ENCODE measurements at regions not wholly inside any gene's neighbourhood (a gene's known extent, or its start where the extent isn't known, plus 50 kb on each side); places are given as distances from the start of the nearest gene placed in this dataset.

- no peak for TF ChIP-seq EP300 (IDR thresholded peaks at IDR 0.05; ENCODE audit: borderline replicate concordance)
- TF ChIP-seq USF1 (IDR thresholded peaks at IDR 0.05), result no peak
- TF ChIP-seq EGR1 (IDR thresholded peaks at IDR 0.05), result no peak
- TF ChIP-seq RAD21 (IDR thresholded peaks at IDR 0.05; ENCODE audit: low read depth), result no peak
- no peak for TF ChIP-seq REST (IDR thresholded peaks at IDR 0.05; ENCODE audit: low read depth)
- no peak for TF ChIP-seq YY1 (IDR thresholded peaks at IDR 0.05; ENCODE audit: low read depth)
- TF ChIP-seq CEBPB (IDR thresholded peaks at IDR 0.05), result no peak
- no peak for TF ChIP-seq CREB1 (IDR thresholded peaks at IDR 0.05; ENCODE audit: low read depth)
- no peak for TF ChIP-seq TCF12 (IDR thresholded peaks at IDR 0.05; ENCODE audit: low read depth)
Observed at GRCh38 chr3:14592390-14592789, 52.2 kb upstream of the GRIP2 start.

Data from Ishikawa (cell line).